ENCODE measurements at regions not wholly inside any gene's neighbourhood (a gene's known extent, or its start where the extent isn't known, plus 50 kb on each side); places are given as distances from the start of the nearest gene placed in this dataset.

GRCh38 chr4:158006990-158007389 is 165.8 kb downstream of the GASK1B start:
- CTCF ChIA-PET = no interaction called here
- no peak for TF ChIP-seq FOXJ3 (CRISPR knock-in tag; IDR thresholded peaks at IDR 0.05)
- no peak for TF ChIP-seq POLR2AphosphoS5 (IDR thresholded peaks at IDR 0.05; ENCODE audit: low read depth, low read length)
- no peak for TF ChIP-seq ELF1 (IDR thresholded peaks at IDR 0.05)
- TF ChIP-seq SMC3 (IDR thresholded peaks at IDR 0.05; ENCODE audit: low read depth, low read length) = no peak
- no peak for TF ChIP-seq RAD21 (IDR thresholded peaks at IDR 0.05; ENCODE audit: low read length)
- TF ChIP-seq USF1 (IDR thresholded peaks at IDR 0.05; ENCODE audit: borderline replicate concordance, low read depth) = no peak
- TF ChIP-seq RCOR1 (IDR thresholded peaks at IDR 0.05; ENCODE audit: low read length) = no peak
- TF ChIP-seq FOXM1 (IDR thresholded peaks at IDR 0.05; ENCODE audit: low read depth) = no peak
- no peak for TF ChIP-seq RFX5 (IDR thresholded peaks at IDR 0.05; ENCODE audit: low read length)
- TF ChIP-seq, protein P1, sequence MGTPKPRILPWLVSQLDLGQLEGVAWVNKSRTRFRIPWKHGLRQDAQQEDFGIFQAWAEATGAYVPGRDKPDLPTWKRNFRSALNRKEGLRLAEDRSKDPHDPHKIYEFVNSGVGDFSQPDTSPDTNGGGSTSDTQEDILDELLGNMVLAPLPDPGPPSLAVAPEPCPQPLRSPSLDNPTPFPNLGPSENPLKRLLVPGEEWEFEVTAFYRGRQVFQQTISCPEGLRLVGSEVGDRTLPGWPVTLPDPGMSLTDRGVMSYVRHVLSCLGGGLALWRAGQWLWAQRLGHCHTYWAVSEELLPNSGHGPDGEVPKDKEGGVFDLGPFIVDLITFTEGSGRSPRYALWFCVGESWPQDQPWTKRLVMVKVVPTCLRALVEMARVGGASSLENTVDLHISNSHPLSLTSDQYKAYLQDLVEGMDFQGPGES (IDR thresholded peaks at IDR 0.05; ENCODE audit: low read depth, low read length) = no peak

DNA sequence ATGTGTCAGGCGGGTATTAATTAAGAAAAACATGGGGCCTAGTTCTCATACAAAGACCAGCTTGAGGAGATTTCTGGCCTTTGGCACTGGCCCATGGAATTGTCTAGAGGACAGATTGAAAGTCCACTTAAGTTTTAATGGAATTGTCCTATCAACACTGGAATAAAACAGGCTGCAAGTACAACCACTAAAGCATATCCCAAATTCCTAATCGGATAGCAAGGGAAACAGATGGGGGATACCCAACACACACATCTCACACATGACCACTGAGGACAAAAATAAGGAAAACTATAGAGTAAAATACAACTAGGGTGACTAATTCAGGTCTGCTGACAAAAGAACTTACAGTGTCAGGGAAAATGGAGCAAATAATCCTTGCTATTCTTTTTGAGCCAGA is 167.8 kb downstream of the GASK1B start:
- TF ChIP-seq RXRA (IDR thresholded peaks at IDR 0.05; ENCODE audit: borderline replicate concordance, low read depth) (no peak), EZH2phosphoT487 (IDR thresholded peaks at IDR 0.05; ENCODE audit: borderline replicate concordance, low read depth) (no peak), RFX5 (IDR thresholded peaks at IDR 0.05; ENCODE audit: low read length) (no peak), RAD21 (IDR thresholded peaks at IDR 0.05; ENCODE audit: low read length) (no peak), POLR2AphosphoS5 (IDR thresholded peaks at IDR 0.05; ENCODE audit: low read depth, low read length) (no peak), RCOR1 (IDR thresholded peaks at IDR 0.05; ENCODE audit: low read length) (no peak), YY1 (IDR thresholded peaks at IDR 0.05; ENCODE audit: low read depth) (no peak), TEAD4 (IDR thresholded peaks at IDR 0.05; ENCODE audit: borderline replicate concordance, insufficient read depth) (no peak), JUND (IDR thresholded peaks at IDR 0.05) (no peak), ELF1 (IDR thresholded peaks at IDR 0.05) (no peak), CHD2 (IDR thresholded peaks at IDR 0.05; ENCODE audit: low read length, partially characterized antibody) (no peak), FOSL2 (IDR thresholded peaks at IDR 0.05; ENCODE audit: borderline replicate concordance, low read depth) (no peak), EP300 (IDR thresholded peaks at IDR 0.05; ENCODE audit: borderline replicate concordance in 1 of 2, low read depth in 1 of 2, low read length in 1 of 2) (no peak)
- TF ChIP-seq, protein P2, sequence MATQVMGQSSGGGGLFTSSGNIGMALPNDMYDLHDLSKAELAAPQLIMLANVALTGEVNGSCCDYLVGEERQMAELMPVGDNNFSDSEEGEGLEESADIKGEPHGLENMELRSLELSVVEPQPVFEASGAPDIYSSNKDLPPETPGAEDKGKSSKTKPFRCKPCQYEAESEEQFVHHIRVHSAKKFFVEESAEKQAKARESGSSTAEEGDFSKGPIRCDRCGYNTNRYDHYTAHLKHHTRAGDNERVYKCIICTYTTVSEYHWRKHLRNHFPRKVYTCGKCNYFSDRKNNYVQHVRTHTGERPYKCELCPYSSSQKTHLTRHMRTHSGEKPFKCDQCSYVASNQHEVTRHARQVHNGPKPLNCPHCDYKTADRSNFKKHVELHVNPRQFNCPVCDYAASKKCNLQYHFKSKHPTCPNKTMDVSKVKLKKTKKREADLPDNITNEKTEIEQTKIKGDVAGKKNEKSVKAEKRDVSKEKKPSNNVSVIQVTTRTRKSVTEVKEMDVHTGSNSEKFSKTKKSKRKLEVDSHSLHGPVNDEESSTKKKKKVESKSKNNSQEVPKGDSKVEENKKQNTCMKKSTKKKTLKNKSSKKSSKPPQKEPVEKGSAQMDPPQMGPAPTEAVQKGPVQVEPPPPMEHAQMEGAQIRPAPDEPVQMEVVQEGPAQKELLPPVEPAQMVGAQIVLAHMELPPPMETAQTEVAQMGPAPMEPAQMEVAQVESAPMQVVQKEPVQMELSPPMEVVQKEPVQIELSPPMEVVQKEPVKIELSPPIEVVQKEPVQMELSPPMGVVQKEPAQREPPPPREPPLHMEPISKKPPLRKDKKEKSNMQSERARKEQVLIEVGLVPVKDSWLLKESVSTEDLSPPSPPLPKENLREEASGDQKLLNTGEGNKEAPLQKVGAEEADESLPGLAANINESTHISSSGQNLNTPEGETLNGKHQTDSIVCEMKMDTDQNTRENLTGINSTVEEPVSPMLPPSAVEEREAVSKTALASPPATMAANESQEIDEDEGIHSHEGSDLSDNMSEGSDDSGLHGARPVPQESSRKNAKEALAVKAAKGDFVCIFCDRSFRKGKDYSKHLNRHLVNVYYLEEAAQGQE (IDR thresholded peaks at IDR 0.05; ENCODE audit: low read depth, low read length) = no peak
- TF ChIP-seq, protein P3, sequence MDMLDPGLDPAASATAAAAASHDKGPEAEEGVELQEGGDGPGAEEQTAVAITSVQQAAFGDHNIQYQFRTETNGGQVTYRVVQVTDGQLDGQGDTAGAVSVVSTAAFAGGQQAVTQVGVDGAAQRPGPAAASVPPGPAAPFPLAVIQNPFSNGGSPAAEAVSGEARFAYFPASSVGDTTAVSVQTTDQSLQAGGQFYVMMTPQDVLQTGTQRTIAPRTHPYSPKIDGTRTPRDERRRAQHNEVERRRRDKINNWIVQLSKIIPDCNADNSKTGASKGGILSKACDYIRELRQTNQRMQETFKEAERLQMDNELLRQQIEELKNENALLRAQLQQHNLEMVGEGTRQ (IDR thresholded peaks at IDR 0.05; ENCODE audit: borderline replicate concordance, low read depth, low read length) = no peak
- Histone ChIP-seq H3K27ac (ENCODE audit: low read depth in 2 of 2, low read length in 1 of 2) (no peak overlapping the region), H2AFZ (ENCODE audit: low read depth) (no peak overlapping the region), H3K4me1 (ENCODE audit: control insufficient read depth in 1 of 2, insufficient read depth in 2 of 2, low read depth in 1 of 2, low read length in 1 of 2) (peaks cover 0 to 9% of the 10 kb centered on the region in 2 experiments; a peak in 1 of 4 replicates), H3F3A (replicated peaks; ENCODE audit: insufficient read depth) (no peaks in the 10 kb centered on the region), H4K20me1 (ENCODE audit: insufficient read depth) (no peaks in the 10 kb centered on the region), H3K4me3 (ENCODE audit: low read depth in 2 of 2, low read length in 1 of 2) (no peak overlapping the region), H3K9me3 (no peaks in the 10 kb centered on the region), H3K79me2 (ENCODE audit: insufficient read depth) (no peaks in the 10 kb centered on the region), H3K27me3 (ENCODE audit: insufficient read depth) (no peaks in the 10 kb centered on the region), H3K36me3 (replicated peaks in 1 of 2; ENCODE audit: control insufficient read depth in 1 of 2, insufficient read depth in 2 of 2, low read length in 1 of 2) (no peaks in the 10 kb centered on the region), H3K4me2 (no peak overlapping the region), H3K9ac (no peak overlapping the region), H3K9me2 (no peaks in the 10 kb centered on the region)
- no peak for DNase-seq
- ChIA-PET POLR2A (no interaction called here), CTCF (interaction anchor here (0.9 to 2.1 kb wide), 3 partner anchors 15 to 1469 kb away, joined by 3 to 6 read pairs (median 3); no protein-coding TSS in a partner anchor)
- WGBS (ENCODE audit: low lambda C conversion rate) = 89% methylated on average over 2 of the region's 2 CpGs

More at GRCh38 chr4:158006990-158007389, 165.8 kb downstream of the GASK1B start:
- Histone ChIP-seq H3K9ac (no peak overlapping the region), H3K4me3 (ENCODE audit: low read depth in 2 of 2, low read length in 1 of 2) (no peak overlapping the region), H3K4me2 (no peak overlapping the region), H3K4me1 (ENCODE audit: control insufficient read depth in 1 of 2, insufficient read depth in 2 of 2, low read depth in 1 of 2, low read length in 1 of 2) (peaks cover 0 to 9% of the 10 kb centered on the region in 2 experiments; a peak in 1 of 4 replicates), H4K20me1 (ENCODE audit: insufficient read depth) (no peaks in the 10 kb centered on the region), H3K27me3 (ENCODE audit: insufficient read depth) (no peaks in the 10 kb centered on the region), H3K27ac (ENCODE audit: low read depth in 2 of 2, low read length in 1 of 2) (no peak overlapping the region), H3K36me3 (replicated peaks in 1 of 2; ENCODE audit: control insufficient read depth in 1 of 2, insufficient read depth in 2 of 2, low read length in 1 of 2) (no peaks in the 10 kb centered on the region), H3K79me2 (ENCODE audit: insufficient read depth) (no peaks in the 10 kb centered on the region), H3K9me2 (no peaks in the 10 kb centered on the region), H2AFZ (ENCODE audit: low read depth) (no peak overlapping the region), H3F3A (replicated peaks; ENCODE audit: insufficient read depth) (no peaks in the 10 kb centered on the region), H3K9me3 (no peaks in the 10 kb centered on the region)
- no peak for DNase-seq
- POLR2A ChIA-PET = no interaction called here
